ENCODE measurements at regions not wholly inside any gene's neighbourhood (a gene's known extent, or its start where the extent isn't known, plus 50 kb on each side); places are given as distances from the start of the nearest gene placed in this dataset.

DNA sequence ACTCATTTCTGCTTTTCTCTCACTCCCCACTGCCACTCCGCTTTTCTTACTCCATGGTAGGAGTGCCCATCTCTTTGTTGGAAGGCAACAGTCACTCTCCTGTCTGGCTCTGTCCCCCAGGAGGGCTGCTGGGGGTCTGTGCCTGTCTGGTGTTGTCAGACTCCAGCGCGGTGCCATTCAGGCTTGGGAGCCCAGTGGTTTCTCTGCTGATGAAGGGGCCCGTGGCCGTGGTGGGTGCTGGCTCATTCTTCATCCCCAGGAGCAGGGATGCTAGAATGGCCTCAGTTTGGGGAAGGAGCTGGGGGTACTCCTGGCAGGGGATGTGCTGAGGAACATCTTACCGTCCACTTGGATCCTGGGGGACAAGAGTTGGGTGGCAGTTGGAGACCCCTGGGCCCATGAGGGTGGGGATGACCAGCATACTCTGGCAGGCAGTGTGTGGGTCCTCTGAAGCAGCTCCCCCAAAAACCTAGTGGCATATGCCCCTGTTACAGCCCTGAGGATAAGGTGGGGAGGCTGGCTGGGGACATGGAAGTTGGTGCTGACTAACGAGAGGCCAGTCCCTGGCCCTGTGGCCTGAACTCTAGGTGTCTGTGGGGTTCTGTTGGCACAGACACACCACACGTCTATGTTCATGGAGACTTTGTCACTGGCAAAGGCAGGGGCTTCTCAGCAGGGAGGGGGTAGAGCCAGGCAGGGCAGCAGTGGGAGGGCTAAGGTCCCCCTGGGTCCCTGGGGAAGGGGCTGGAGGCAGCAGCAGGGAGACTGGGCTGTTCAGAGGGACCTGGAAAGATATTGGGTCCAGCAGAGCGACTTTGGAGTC lies 102.8 kb upstream of the RET start:
- DNase-seq, result no peak

DNA sequence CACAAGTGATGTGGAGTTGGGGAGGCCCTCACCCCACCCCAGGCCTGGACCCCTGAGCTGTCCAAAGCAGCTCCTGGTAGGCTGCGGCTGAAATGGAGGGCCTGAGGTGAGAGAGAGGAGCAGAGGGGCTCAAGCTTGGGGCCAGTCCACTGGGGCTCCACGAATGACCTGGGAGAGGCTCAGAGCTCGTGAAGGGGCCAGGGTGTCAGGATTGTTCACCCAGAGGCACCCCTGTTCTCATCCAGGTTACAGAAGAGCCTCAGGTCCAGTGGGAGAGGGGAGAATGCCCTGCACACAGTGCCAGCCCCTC lies 102.2 kb upstream of the RET start:
- DNase-seq, result no peak

DNA sequence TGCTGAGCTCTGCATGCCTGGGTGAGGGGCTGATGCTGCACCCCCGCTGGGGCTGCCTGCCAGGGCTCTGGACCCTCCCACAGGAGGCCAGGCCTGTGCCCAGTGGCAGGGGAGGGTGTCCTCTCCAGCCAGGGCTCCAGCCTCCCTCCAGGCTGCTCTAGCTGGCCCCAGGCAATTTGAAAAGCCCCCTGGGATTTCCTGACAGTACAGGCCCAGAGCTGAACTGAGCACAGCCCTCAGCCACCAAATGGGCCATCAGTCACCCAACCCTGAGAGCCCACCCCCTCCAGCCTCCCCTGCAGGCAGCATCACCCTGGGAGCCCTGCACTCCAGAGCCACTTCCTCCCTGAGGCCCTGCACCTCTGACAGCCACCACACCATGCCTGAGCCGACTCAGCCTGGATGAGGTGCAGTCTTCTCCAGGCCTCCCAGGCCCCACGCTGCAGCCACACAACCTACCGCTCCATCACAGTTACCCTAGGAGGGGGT lies 101.8 kb upstream of the RET start:
- no peak for DNase-seq

DNA sequence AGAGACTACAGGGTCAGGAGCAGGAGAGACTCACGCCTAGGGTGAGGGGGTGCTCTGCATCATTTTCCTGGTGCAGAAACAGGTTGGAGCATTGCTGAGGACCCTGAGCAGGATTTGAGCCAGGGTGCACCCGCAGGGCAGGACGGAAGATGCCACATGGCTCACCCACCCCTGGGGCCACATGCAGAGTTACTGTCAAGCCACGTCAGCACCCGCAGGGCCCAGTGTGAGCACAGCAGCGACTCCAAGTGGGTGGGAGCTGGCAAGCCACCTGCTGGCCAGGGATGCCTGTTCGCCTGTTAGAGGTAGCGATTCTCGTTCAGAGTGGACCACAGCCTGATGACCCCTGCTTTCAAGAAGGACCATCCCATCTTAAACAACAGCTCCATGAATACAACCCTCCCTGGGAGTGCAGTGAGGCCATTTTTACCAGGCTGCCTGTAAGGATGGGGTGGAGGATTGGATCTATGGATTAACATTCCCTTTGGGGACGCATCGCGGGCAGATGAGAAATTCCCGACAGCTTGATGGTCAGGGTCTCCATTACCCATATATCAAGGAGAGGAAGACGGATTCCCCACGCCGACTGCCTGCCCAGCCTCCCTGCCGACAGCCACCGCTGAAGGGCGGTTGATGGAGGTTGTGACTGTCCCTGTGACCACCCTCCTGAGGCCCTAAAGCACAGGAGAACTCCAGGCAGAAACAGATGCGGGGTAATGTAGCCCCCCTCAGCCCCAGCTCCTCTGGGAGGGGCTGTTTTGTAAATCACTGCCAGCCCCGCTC lies 101.1 kb upstream of the RET start:
- DNase-seq, result no peak

DNA sequence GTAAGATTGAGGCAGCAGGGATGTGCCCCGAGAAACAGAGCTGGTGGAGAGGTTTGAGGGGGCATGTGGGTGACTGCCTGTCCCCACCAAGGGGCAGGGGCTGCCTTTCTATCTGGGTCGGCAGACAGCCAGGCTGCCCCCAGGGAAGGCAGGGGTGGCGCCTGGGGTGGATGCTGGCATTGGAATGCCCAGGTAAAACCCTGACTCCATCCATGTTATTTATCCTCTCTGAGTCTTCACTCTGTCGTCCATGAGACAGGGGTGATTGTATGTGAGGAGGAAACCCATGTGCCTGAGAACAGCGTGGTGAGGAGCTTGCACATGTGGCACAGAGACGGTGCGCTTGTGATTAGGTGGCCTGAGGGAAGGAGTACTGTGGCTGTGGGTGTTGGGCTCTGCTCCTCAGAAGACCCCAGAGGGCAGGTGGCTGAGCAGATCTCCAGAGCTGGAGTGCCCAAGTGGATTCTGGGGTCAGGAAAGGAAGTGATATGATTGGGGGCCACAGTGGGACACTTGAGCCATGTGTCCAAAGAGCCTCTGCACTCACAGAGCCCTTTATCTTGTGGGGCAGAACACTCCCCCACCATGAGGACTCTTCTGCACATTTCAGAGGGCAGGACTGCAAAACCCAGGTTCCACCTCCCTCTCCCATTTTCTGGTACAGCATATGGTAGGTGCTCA lies 100.4 kb upstream of the RET start:
- DNase-seq, result no peak

DNA sequence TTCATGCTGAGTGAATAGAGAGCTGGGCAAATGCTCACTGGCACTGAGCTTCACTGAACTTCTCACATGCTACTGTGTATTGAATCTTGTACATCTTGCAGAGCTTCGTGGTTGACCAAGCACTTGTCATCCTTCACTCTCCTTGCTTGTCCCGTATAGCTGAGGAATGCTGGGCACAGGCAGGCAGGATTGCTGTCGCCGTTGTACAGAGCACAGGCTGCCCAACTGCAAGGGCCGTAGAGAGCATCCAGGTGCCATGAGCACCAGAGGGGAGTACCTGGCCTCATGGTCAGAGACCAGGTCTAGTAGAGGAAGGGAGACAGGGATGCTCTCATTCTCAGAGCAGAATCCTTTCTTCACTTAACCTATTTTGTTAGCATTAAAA lies 99.8 kb upstream of the RET start:
- DNase-seq, result no peak

DNA sequence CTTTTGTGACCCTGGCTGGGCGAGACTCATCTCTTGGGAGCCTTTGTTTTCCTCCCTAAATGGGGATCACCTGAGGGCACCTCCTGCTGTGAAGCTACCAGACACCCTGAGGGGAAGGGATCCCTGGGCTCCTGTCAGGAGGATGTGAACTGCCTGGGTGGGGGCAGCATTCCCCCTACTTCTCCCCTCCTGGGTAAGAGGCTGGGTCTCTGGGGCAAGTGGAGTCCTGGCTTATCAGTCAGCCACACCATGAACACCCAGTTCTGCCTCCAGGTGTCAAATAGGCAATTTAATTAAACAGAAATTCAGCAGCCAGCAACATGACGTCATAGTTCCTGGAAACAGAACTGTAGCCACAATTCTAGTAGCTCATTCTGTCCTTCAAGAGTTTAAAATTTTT lies 97.7 kb upstream of the RET start:
- no peak for DNase-seq

DNA sequence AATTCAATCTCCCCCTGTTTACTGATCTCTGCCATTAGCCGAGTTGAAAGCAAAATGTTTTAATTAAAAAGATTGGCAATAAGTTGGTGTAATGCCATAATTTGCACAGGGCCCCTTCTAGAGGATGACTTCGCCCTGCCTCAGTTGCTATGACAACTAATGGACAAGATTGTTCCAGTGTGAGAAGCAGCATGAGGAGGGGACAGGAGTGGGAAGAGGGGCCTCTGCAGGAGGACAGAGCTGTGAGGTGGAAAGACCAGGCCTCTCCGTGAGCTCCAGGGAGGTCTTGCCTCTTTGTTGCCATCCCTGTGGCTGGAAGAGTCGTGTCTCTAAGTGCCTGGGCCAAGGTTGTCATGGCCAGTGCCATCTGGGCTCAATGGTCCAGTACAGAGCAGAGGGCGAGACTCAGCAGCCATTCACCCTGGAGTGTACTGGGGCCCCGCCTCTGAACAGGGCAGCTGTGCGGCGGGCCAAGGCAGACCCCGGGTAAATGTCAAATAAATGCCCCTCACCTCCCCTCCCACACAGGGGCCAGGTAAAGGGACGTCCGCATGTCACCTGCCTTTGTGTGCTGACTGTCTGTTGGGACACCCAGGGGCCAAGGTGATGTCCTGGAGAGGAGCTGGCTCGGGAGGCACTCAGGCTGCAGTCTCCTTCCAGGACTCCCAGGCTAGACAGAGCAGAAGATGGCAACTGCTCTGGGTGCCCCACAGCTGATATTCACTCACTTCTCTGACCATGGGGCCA lies 97.0 kb upstream of the RET start:
- DNase-seq, result no peak

DNA sequence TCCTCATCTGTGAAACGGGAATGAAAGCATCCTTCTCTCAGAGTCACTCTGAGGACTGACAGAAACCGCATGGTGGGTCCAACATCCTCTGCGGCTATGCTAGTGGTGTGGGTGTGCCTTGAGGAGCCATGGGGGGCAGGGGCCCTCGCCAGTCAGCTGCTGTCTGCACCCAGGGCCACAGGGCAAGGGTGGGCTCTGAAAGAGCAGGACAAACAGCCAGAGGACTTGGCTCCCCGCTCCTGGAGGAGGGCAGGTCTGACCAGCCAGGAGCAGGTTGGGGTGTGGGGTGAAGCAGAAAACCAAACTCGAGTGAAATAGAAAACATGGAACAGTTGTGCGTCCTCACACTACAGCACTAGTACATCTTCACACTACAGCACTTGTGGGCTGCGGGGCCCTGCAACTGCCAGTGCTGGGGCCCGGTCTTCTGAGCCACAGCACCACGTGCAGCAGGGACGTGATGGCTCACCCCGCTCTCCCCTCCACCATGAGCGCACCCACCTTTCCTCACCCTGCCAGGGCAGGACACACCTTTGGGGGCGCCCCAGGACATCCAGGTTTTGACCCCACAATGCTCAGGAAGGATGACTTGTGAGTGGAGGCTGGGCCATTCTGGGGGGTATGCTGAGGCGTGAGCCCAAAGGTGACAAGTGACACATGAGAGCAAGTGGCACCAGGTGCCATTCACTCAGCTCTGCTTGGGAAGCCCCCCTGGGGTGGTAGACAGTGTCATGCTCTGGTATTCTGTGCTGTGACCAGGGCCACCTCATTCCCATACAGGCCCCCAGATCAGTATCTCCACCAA lies 96.1 kb upstream of the RET start:
- DNase-seq, result no peak

DNA sequence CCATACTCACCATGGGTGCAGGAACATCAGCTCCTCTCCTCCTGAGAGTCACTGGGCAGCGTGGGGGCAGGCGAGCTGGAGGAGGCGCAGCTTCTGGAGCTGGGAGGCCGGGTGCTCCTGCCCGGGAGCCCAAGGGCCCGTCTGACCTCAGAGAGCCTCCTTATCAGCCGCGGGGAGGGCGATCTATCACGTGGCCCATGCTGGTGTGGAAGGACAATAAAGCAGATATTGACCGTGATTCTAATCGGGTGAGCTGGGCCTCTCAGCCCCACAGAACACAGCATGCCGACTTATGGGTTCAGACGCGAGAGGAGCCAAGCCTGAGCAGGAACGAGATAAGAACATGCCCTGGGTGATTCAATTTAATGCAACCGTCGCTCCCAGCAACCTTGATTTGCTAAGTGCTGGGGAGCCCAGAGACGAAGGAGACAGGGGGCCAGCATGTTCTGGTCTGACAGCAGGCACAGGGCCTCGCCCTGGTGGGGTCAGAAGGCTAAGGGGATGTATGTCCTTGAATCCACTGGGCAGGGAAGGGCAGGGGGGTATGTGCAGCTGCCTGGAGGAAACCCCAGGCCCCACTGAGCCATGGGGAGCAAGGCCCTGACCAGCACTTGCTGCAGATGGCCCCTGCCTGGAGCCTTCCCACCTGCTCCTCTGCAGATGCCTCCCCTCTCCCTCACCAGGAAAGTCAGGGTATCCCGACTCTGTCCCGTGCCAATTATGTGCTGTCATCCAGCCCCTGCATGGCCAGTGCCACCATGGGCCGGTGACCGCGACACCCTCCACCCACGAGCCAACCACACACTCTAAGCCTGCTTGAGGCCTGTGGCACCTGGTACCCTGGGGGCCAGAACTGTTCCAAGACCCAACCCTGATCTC lies 95.3 kb upstream of the RET start:
- no peak for DNase-seq

DNA sequence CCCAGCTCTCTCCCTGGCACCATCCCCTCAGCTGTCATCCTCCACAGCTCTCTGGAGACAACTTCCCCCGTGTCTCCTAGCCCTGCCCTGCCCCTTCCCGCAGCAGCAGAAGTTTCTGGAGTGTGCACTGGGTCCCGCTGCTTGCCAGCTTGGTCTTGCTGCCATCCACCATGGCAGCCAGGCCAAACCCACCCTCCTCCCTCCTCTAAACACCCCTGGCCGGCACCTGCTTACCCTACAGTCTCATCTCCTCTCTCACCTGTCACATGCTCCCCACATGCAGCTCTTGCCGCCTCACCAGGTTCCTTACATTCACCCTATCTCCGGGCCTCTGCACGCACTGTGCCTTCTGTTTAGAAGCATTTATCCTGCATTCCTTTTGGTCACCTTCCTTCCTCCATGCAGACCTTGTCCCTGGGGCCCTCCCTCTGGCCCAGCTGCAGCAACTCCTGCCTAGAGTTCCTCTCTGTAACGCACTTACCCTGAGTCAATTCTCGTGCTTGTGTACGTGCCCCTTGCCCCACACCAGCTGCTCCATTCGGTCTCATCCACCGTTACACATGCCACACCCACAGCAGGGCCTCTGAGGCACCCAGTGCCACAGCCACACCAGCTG lies 93.9 kb upstream of the RET start:
- no peak for DNase-seq

DNA sequence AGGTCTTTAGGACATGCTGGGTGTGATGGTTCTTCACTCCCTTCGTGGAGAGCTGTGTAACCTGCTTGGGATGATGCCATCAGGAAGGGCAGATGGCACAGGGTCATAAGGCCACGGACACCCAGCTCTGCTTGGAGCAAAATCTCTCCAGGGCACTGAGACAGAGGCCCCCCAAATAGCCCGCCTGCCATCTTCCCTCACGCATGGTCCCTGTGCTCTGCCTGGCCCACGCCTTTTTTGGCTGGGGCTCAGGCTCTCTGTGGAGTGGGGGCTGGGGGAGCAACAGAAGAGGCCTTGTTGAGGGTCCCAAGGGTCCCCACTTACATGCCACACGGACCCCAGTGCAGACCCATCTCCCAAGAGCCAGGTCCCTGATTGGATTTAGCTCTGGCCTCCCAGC lies 93.3 kb upstream of the RET start:
- DNase-seq, result no peak

DNA sequence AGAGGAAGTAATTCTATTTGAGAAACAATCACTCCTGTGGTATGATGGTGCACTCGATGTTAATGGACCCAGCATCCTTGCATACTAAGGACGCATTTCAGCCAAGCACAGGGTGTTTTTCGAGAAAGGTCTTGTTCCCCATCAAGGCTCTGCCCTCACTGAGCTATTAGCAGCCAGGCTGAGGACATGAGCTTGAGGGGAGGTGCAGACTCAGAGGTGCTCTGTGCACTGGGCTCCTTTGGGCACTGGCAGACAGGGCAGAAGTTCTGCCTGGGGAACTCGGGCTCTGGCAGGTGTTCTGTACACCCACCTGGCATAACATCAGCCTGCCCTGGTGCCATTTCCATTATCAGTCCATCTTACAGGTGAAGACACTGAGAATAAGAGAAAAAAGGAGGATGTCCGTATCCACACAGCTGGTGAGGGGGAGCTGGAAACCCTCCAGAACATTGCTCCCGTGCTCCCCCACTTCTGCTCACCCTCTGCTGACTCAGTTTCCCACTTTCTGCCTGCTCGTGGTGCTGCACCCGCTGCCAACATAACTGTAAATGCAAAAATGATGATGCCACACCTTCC lies 92.7 kb upstream of the RET start:
- DNase-seq, result no peak

DNA sequence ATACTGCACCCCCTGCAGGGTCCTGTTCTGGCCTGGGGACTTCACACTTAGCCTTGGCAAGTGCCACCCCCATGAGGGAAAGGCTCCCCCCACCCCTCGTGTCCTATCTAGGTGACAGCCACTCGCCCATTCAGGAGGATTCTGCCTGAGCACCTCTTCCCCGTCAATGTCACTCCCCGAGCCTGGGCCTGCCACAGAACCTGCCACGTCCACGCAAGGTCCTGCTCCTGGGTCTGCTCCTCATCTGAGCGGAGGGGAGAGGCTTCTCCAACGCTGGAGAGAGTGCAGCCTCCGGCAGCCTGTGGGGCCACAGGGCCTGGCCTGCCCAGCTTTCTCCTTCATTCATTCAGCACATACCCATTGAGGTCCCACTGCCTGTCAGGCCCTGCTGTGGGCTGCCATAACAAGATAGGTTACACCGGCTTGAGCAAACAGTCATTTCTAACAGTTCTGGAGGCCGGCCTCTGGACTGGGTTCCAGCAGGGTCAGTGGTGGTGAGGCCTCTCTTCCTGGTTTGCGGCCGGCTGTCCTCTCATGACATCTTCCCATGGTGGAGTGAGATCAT lies 92.0 kb upstream of the RET start:
- DNase-seq, result no peak

DNA sequence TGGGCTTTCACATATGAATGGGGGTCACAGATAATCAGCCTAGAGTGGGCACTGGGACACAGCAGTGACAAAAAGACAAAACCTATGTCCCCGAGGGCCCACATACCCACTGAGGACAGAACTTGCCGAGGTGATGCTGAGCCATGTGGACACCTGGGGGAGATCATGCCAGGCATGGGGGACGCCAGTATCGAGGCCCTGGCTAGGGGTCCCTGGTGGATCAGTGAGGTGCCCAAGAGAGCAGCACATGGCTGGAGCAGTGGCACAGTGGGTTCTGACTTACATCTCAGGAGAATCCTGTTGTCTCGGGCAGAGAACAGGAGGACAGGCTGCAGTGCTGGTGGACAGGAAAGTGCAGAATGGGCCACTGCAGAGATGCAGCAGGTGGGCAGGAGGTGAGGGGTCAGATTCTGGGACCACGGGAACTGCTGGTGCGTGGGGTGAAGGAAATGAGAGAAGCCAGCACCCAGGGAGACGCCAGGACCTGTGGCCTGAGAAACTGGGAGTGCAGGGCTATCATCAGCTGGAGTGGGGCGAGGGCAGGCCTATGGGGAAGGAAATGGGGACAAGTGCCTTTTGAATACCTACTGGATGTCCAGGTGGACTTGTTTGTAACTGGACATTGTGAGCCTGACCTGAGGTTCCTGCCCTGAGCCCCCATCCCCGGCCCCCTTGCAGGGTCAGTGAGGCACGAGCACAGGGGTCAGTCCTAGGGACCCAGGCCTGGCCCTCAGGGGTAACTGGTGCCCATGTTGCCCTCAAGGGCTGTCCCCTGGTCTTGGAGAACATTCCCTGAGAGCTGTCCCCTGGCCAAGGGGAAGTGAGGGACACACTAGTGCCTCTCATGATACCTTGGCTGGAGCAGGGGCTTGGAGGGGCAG lies 91.2 kb upstream of the RET start:
- DNase-seq, result no peak

DNA sequence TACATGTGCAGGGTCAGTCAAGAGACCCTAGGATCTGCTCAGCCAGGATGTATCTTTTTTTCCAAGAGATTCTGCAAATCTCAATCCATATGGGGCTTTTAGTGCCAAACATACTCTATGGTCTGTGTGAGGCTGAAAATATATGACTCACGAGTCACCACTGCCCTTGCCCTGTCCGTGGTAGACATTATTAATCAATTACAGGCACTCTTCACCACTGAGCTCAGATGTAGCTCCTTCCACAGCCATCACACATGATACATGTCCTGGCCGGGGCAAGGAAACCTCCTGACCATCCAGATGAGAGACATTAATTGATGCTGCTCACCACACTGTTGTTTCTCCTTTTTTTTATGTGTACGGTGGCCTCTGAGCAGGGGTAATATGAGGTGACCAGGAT lies 90.2 kb upstream of the RET start:
- no peak for DNase-seq

DNA sequence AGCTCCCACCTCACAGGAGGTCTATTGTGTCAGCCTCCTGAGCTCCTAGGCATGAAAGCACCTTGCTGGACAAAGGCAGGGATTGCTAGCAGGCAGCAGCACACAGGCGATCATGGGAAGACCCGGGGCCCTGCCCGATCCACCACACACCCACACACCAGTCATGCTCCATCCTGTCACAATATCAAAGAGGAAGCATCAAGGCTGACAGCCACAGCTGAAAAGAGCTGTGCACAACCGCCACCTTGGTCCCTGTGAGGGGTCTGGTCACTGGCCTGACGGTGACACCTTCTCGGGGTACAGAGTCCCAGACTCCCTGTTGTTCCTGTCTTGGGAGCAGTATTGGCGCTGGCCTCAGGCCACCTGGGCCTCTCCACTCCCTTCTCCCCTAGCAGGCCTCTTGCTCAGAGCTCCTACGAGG lies 89.7 kb upstream of the RET start:
- DNase-seq, result no peak

DNA sequence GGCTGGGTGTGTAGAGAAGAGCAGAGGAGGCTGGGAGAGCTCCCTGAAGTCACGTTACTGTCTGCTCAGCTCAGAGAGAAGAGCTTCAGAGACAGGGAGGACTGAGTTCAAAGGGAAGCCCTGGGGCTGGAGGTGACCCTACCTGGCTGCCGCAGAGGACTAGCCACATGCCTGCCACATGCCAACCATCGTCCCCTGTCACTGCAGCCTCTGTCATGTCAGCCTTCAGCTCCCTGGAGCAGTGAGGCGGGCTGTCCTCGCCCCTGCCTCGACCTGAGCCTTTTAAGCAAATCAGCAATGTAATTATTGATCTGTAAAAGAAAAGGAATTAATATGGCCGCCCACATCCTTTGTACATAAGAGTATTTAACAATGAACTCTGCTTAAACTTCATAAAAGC lies 89.3 kb upstream of the RET start:
- no peak for DNase-seq
